ENCODE measurements at regions not wholly inside any gene's neighbourhood (a gene's known extent, or its start where the extent isn't known, plus 50 kb on each side); places are given as distances from the start of the nearest gene placed in this dataset.

DNA sequence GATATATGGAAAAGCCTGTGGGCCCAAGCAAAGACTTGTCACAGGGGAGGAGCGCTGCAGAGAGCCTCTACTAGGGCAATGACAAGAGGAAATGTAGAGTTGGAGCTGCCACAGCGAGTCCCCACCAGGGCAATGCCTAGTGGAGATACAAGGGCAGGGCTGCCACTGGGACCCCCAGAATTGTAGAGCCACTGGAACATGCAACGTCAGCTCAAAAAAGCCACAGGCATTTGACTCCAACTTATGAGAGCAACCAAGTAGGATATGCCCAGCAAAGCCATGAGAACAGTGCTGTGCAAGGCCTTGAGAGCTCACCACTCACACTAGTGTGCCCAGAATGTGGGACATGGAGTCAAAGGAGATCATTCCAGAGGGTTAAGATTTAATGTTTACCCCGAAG lies 63.7 kb upstream of the CAMK1G start:
- in situ Hi-C loops (cut with HindIII; ENCODE audit: low pct_ligation_motif_present, low pct_unique_long_range_greater_than_20kb, low sequenced_read_pairs) = no loop called here
- DNase-seq = no peak

- in situ Hi-C loops (cut with HindIII; ENCODE audit: low pct_ligation_motif_present, low pct_unique_long_range_greater_than_20kb, low sequenced_read_pairs) = no loop called here
- DNase-seq = no peak
Measured at GRCh38 chr1:209522826-209523225, 60.7 kb upstream of the CAMK1G start.

GRCh38 chr1:209526137-209526536 lies 57.4 kb upstream of the CAMK1G start:
- DNase-seq = no peak
- in situ Hi-C loops (cut with HindIII; ENCODE audit: low pct_ligation_motif_present, low pct_unique_long_range_greater_than_20kb, low sequenced_read_pairs) = no loop called here

DNA sequence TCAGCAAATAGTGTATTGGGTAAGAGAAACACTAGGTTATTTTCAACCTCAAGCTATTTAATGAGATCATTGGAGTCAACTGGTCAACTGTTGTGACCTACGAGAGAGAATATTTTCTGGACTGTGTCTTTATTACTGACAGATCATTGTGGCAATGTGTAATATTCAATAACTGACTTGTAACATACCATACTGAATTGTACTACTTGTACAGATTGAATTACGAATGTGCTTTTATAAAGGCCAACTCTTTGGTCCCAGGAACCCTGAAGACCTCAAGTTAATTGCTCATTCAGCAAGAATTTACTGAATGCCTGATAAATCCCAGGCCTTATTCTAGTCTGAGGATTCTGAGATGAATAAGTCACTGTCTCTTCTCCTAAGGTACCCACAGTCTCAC lies 56.1 kb upstream of the CAMK1G start:
- DNase-seq = peak; percentile 9
- in situ Hi-C loops (cut with HindIII; ENCODE audit: low pct_ligation_motif_present, low pct_unique_long_range_greater_than_20kb, low sequenced_read_pairs) = no loop called here

GRCh38 chr1:209527993-209528717 lies 55.4 kb upstream of the CAMK1G start:
- peak; percentile 61 for DNase-seq
- in situ Hi-C loops (cut with HindIII; ENCODE audit: low pct_ligation_motif_present, low pct_unique_long_range_greater_than_20kb, low sequenced_read_pairs) = no loop called here

DNA sequence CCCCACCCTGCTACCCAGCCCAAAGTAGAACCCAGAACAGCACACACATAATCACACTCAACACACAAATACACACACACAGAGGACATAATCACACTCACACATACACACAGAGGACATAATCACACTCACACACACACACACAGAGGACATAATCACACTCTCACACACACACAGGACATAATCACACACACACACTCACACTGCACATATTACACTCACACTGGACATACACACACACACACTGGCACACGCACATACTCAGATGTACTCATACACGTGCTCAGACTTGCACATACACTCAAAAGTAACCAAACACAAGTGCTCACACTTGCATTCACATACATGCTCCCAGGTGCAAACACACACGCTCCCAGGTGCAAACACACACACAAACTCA lies 54.3 kb upstream of the CAMK1G start:
- no peak for DNase-seq
- in situ Hi-C loops (cut with HindIII; ENCODE audit: low pct_ligation_motif_present, low pct_unique_long_range_greater_than_20kb, low sequenced_read_pairs) = no loop called here

GRCh38 chr1:209531006-209531405 lies 52.5 kb upstream of the CAMK1G start:
- DNase-seq = no peak
- in situ Hi-C loops (cut with HindIII; ENCODE audit: low pct_ligation_motif_present, low pct_unique_long_range_greater_than_20kb, low sequenced_read_pairs) = no loop called here

GRCh38 chr1:209531549-209531948 lies 52.0 kb upstream of the CAMK1G start:
- in situ Hi-C loops (cut with HindIII; ENCODE audit: low pct_ligation_motif_present, low pct_unique_long_range_greater_than_20kb, low sequenced_read_pairs) = no loop called here
- DNase-seq = no peak
